DND-41 (cell line): ENCODE measurements at regions not wholly inside any gene's neighbourhood (a gene's known extent, or its start where the extent isn't known, plus 50 kb on each side); places are given as distances from the start of the nearest gene placed in this dataset.

Experiments
- ATAC-seq: fragments of 200-7000 bp; cut with Tn5 transposase; 3 replicates; pipeline ENCODE4 v1.9.1; 2021; ENCODE audit warnings: low read depth; ENCODE audit not compliant: insufficient read depth
- DNase-seq: peaks from one replicate; pipeline ENCODE4 v3.0.0-alpha.2; 2020
- H2AFZ ChIP-seq: 2 replicates; pipeline ENCODE4 v1.6.0; 2012; ENCODE audit warnings: low read depth, low read length
- H3K27ac ChIP-seq: 2 replicates; pipeline ENCODE4 v1.5.1; 2012; ENCODE audit warnings: low read length, inconsistent platforms
- H3K27me3 ChIP-seq: fragments of 200-600 bp; sonication (generic); 2 replicates; pipeline ENCODE4 v1.6.0; 2012; ENCODE audit warnings: low read length, mild to moderate bottlenecking, inconsistent platforms; ENCODE audit not compliant: insufficient read depth, poor library complexity
- H3K36me3 ChIP-seq: 2 replicates; pipeline ENCODE4 v1.5.1; 2012; ENCODE audit warnings: low read length, inconsistent platforms; ENCODE audit not compliant: insufficient read depth
- H3K4me1 ChIP-seq: 2 replicates; pipeline ENCODE4 v1.5.1; 2012; ENCODE audit warnings: mild to moderate bottlenecking, low read length; ENCODE audit not compliant: insufficient read depth
- H3K4me2 ChIP-seq: 2 replicates; pipeline ENCODE4 v1.6.0; 2012; ENCODE audit warnings: mild to moderate bottlenecking, moderate library complexity, low read length, inconsistent platforms; ENCODE audit not compliant: insufficient read depth
- H3K4me3 ChIP-seq, 2 experiments: fragments of 200-600 bp in 1 of 2; shearing (Covaris generic) in 1 of 2; 2 replicates each; pipeline ENCODE4 v1.5.1; 2012 to 2016; ENCODE audit warnings: inconsistent platforms in 2 of 2, low read length in 2 of 2, mild to moderate bottlenecking in 2 of 2, low read depth in 1 of 2, moderate library complexity in 1 of 2
- H3K79me2 ChIP-seq: 2 replicates; pipeline ENCODE4 v1.6.0; 2012; ENCODE audit warnings: low read length, inconsistent platforms; ENCODE audit not compliant: insufficient read depth
- H3K9ac ChIP-seq: 2 replicates; pipeline ENCODE4 v1.6.0; 2012; ENCODE audit warnings: low read depth, mild to moderate bottlenecking, inconsistent platforms, low read length, moderate library complexity
- H3K9me3 ChIP-seq: 2 replicates; pipeline ENCODE4 v1.5.1; 2012; ENCODE audit warnings: low read length, moderate library complexity, mild to moderate bottlenecking, inconsistent platforms; ENCODE audit not compliant: insufficient read depth, severe bottlenecking
- H4K20me1 ChIP-seq: 2 replicates; pipeline ENCODE4 v1.6.0; 2012; ENCODE audit warnings: low read length; ENCODE audit not compliant: insufficient read depth
- CTCF ChIP-seq: IDR thresholded peaks from 2 replicates; pipeline ENCODE4 v1.5.1; 2012; ENCODE audit warnings: borderline replicate concordance, low read length, moderate library complexity, mild to moderate bottlenecking; ENCODE audit not compliant: poor library complexity, severe bottlenecking; ENCODE audit errors: extremely low read depth
- EZH2 ChIP-seq: IDR thresholded peaks from 3 replicates; pipeline ENCODE4 v1.6.1; 2012; ENCODE audit warnings: borderline replicate concordance, low read depth, mild to moderate bottlenecking, moderate library complexity, low read length, inconsistent platforms; ENCODE audit not compliant: severe bottlenecking

DNA sequence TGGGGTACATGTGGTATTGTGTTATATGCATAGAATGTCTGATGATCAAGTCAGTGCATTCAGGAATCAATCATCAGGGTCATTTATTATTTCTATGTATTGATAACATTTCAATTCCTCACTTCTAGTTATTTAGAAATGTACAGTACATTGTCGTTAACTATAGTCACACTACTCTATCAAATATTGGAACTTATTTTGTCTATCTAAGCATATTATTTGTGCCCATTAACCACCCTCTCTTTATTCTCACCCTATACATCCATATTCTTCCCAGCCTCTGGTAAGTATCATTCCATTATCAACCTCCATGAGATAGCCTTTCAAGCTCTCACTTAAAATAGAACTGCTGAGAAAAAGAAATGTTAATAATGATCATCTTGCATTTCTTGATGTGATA is 596.5 kb upstream of the POT1 start:
- no peaks in the 10 kb centered on the region for H3K36me3 ChIP-seq
- DNase-seq, result no peak
- H2AFZ ChIP-seq, result no peak overlapping the region
- H3K27ac ChIP-seq, result no peak overlapping the region
- no peaks in the 10 kb centered on the region for H3K4me1 ChIP-seq
- no peak overlapping the region for H3K4me3 ChIP-seq
- H4K20me1 ChIP-seq, result no peaks in the 10 kb centered on the region
- H3K27me3 ChIP-seq, result no peaks in the 10 kb centered on the region
- no peak overlapping the region for H3K4me2 ChIP-seq
- ATAC-seq, result no peak
- H3K9me3 ChIP-seq, result no peaks in the 10 kb centered on the region
- H3K9ac ChIP-seq, result no peak overlapping the region
- no peak for TF ChIP-seq EZH2
- TF ChIP-seq CTCF, result no peak
- no peaks in the 10 kb centered on the region for H3K79me2 ChIP-seq

- Histone ChIP-seq H3K27me3 (no peaks in the 10 kb centered on the region), H3K4me3 (no peak overlapping the region), H3K4me2 (no peak overlapping the region), H3K27ac (no peak overlapping the region), H3K79me2 (no peaks in the 10 kb centered on the region), H3K9ac (no peak overlapping the region), H3K4me1 (no peaks in the 10 kb centered on the region), H4K20me1 (no peaks in the 10 kb centered on the region), H2AFZ (no peak overlapping the region), H3K9me3 (no peaks in the 10 kb centered on the region), H3K36me3 (no peaks in the 10 kb centered on the region)
- DNase-seq, result no peak
- no peak for TF ChIP-seq EZH2
- TF ChIP-seq CTCF, result no peak
- no peak for ATAC-seq
Observed at GRCh38 chr7:125516194-125516593, 586.6 kb upstream of the POT1 start.

DNA sequence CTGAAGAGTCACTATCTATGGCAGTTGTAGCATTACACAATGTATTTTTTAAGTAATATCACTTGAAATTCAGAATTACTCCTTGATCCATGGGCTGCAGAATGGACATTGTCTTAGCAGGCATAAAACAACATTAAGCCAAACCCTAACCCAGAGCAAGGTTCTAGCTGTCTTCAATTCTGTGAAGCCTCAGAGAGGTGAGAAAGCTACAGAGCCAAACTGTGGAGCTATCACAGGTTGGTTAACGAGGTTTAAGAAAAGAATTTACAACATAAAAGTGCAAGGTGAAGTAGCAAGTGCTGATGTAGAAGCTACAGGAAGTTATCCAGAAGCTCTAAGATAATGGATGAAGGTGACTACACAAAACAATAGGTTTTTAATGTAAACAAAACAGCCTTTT is 582.7 kb upstream of the POT1 start:
- TF ChIP-seq EZH2 (no peak), CTCF (no peak)
- Histone ChIP-seq H3K4me2 (no peak overlapping the region), H3K4me1 (no peaks in the 10 kb centered on the region), H3K79me2 (no peaks in the 10 kb centered on the region), H3K36me3 (no peaks in the 10 kb centered on the region), H3K4me3 (no peak overlapping the region), H2AFZ (no peak overlapping the region), H3K9me3 (no peaks in the 10 kb centered on the region), H4K20me1 (no peaks in the 10 kb centered on the region), H3K27ac (no peak overlapping the region), H3K9ac (no peak overlapping the region), H3K27me3 (no peaks in the 10 kb centered on the region)
- ATAC-seq (no peak), DNase-seq (no peak)

- TF ChIP-seq EZH2 (no peak), CTCF (no peak)
- no peak overlapping the region for H3K27ac ChIP-seq
- H2AFZ ChIP-seq, result no peak overlapping the region
- no peak for ATAC-seq
- H3K79me2 ChIP-seq, result no peaks in the 10 kb centered on the region
- no peaks in the 10 kb centered on the region for H3K9me3 ChIP-seq
- no peak for DNase-seq
- H3K4me3 ChIP-seq, result no peak overlapping the region
- H4K20me1 ChIP-seq, result no peaks in the 10 kb centered on the region
- no peak overlapping the region for H3K4me2 ChIP-seq
- H3K36me3 ChIP-seq, result no peaks in the 10 kb centered on the region
- no peaks in the 10 kb centered on the region for H3K4me1 ChIP-seq
- no peaks in the 10 kb centered on the region for H3K27me3 ChIP-seq
- H3K9ac ChIP-seq, result no peak overlapping the region
Observed at GRCh38 chr7:125511310-125511709, 581.7 kb upstream of the POT1 start.
